Panc1 (cell line): ENCODE measurements at regions not wholly inside any gene's neighbourhood (a gene's known extent, or its start where the extent isn't known, plus 50 kb on each side); places are given as distances from the start of the nearest gene placed in this dataset.

Source experiments
- ATAC-seq: fragments of 200-7000 bp; cut with Tn5 transposase; 2 replicates; pipeline ENCODE4 v1.9.1; 2020; ENCODE audit warnings: mild to moderate bottlenecking, moderate library complexity
- BruUV-seq: library from RNA; stranded (reverse); fragments of 400-500 nt; replicated peaks from 2 replicates; lab custom pipeline; 2021; lab: Mats Ljungman, UMichigan
- CTCF ChIA-PET: fragments of 300-600 bp; sonication (Branson Sonifier 250); formaldehyde crosslinking; loops from one replicate; lab custom pipeline; 2022; ENCODE audit warnings: antibody characterized with exemption; lab: Charles Lee
- POLR2A ChIA-PET: fragments of 300-600 bp; sonication (Branson Sonifier 250); formaldehyde crosslinking; loops from one replicate; lab custom pipeline; 2022; ENCODE audit warnings: antibody characterized with exemption; lab: Charles Lee
- DNase-seq: peaks from one replicate; pipeline ENCODE4 v3.0.0-alpha.2; 2010; ENCODE audit warnings: low read depth, low spot score
- H3K27ac ChIP-seq: 2 replicates; pipeline ENCODE4 v1.5.1; 2011; ENCODE audit warnings: mild to moderate bottlenecking, low read length, inconsistent platforms
- H3K27me3 ChIP-seq: fragments of 200-500 bp; sonication (Bioruptor generic); 2 replicates; pipeline ENCODE4 v1.6.0; 2014; ENCODE audit warnings: low read length, inconsistent platforms; ENCODE audit not compliant: control insufficient read depth, insufficient read depth
- H3K36me3 ChIP-seq: fragments of 200-500 bp; sonication (Bioruptor generic); 2 replicates; pipeline ENCODE4 v1.5.1; 2014; ENCODE audit warnings: inconsistent platforms, mild to moderate bottlenecking, low read length, moderate library complexity; ENCODE audit not compliant: control insufficient read depth, insufficient read depth
- H3K4me1 ChIP-seq: 2 replicates; pipeline ENCODE4 v1.5.1; 2011; ENCODE audit warnings: inconsistent platforms, mild to moderate bottlenecking, low read length, moderate library complexity; ENCODE audit not compliant: control insufficient read depth, insufficient read depth
- H3K4me3 ChIP-seq, 2 experiments: 2 replicates each; pipeline ENCODE4 v1.5.1; 2011 to 2012; ENCODE audit warnings: low read depth in 2 of 2, low read length in 2 of 2, mild to moderate bottlenecking in 2 of 2, inconsistent platforms in 1 of 2, moderate library complexity in 1 of 2
- H3K9me3 ChIP-seq: fragments of 200-500 bp; sonication (Bioruptor generic); 2 replicates; pipeline ENCODE4 v1.5.1; 2014; ENCODE audit warnings: low read depth, mild to moderate bottlenecking, inconsistent platforms, low read length, moderate library complexity; ENCODE audit not compliant: control insufficient read depth, insufficient read depth
- CTCF ChIP-seq: fragments of 450-650 bp; IDR thresholded peaks from 2 replicates; pipeline ENCODE4 v1.5.1; 2017; ENCODE audit warnings: mild to moderate bottlenecking
- POLR2AphosphoS5 ChIP-seq: IDR thresholded peaks from 2 replicates; pipeline ENCODE4 v1.6.1; 2012; ENCODE audit warnings: mild to moderate bottlenecking, low read depth, low read length, moderate library complexity
- REST ChIP-seq, 2 experiments: IDR thresholded peaks; 2 replicates each; pipeline ENCODE4 v1.6.1; 2011 to 2012; ENCODE audit warnings: low read depth in 2 of 2, control low read depth in 1 of 2, low read length in 1 of 2, mild to moderate bottlenecking in 1 of 2, moderate library complexity in 1 of 2; ENCODE audit not compliant: insufficient read depth in 1 of 2
- SIN3A ChIP-seq: IDR thresholded peaks from 2 replicates; pipeline ENCODE4 v1.6.1; 2012; ENCODE audit warnings: low read depth, mild to moderate bottlenecking, low read length, moderate library complexity, borderline replicate concordance; ENCODE audit not compliant: insufficient read depth
- TCF7L2 ChIP-seq: IDR thresholded peaks from 2 replicates; pipeline ENCODE4 v1.6.1; 2011; ENCODE audit warnings: mild to moderate bottlenecking, low read depth, low read length, inconsistent platforms
- in situ Hi-C: cut with HindIII; loops from 2 replicates; pipeline ENCODE4 v1.10.0; 2016; ENCODE audit warnings: low sequenced_read_pairs, low pct_unique_long_range_greater_than_20kb
- intact Hi-C: fragments of 100-400 bp; cut with micrococcal nuclease; formaldehyde crosslinking; loops from one replicate; pipeline ENCODE4 v1.10.0; 2022; ENCODE audit not compliant: unreplicated experiment

GRCh38 chr18:4599312-4599711 lies 144.2 kb upstream of the DLGAP1 start:
- no peak for DNase-seq
- POLR2A ChIA-PET: no interaction called here
- in situ Hi-C loops (no loop called here), intact Hi-C loops (no loop called here)
- Histone ChIP-seq H3K4me1 (no peaks in the 10 kb centered on the region), H3K36me3 (no peaks in the 10 kb centered on the region), H3K27me3 (no peaks in the 10 kb centered on the region), H3K9me3 (no peaks in the 10 kb centered on the region), H3K4me3 (no peak overlapping the region), H3K27ac (no peak overlapping the region)
- no peak for TF ChIP-seq TCF7L2
- no peak for TF ChIP-seq SIN3A
- ATAC-seq: no peak
- CTCF ChIA-PET: no interaction called here
- BruUV-seq: no TSS peak

GRCh38 chr18:4597301-4597700 lies 142.2 kb upstream of the DLGAP1 start:
- no peak overlapping the region for H3K4me3 ChIP-seq
- no TSS peak for BruUV-seq
- no peaks in the 10 kb centered on the region for H3K4me1 ChIP-seq
- TF ChIP-seq SIN3A (no peak), REST (IDR thresholded peaks at IDR 0.05; ENCODE audit: insufficient read depth in 1 of 2, low read depth in 2 of 2, low read length in 1 of 2) (no peak), POLR2AphosphoS5 (no peak), CTCF (no peak), TCF7L2 (no peak)
- H3K36me3 ChIP-seq: no peaks in the 10 kb centered on the region
- in situ Hi-C loops (no loop called here), intact Hi-C loops (no loop called here)
- ChIA-PET POLR2A (no interaction called here), CTCF (no interaction called here)
- ATAC-seq (no peak), DNase-seq (no peak)
- no peak overlapping the region for H3K27ac ChIP-seq
- no peaks in the 10 kb centered on the region; the same call in 1 of the 2 replicates for H3K9me3 ChIP-seq
- H3K27me3 ChIP-seq: no peaks in the 10 kb centered on the region

GRCh38 chr18:4593895-4594294 lies 138.8 kb upstream of the DLGAP1 start:
- Histone ChIP-seq H3K27me3 (no peaks in the 10 kb centered on the region), H3K9me3 (no peaks in the 10 kb centered on the region; the same call in 1 of the 2 replicates), H3K27ac (no peak overlapping the region), H3K4me3 (no peak overlapping the region), H3K36me3 (no peaks in the 10 kb centered on the region), H3K4me1 (no peaks in the 10 kb centered on the region)
- no peak for DNase-seq
- no peak for ATAC-seq
- in situ Hi-C loops (no loop called here), intact Hi-C loops (no loop called here)
- no TSS peak for BruUV-seq
- ChIA-PET CTCF (no interaction called here), POLR2A (no interaction called here)
- TF ChIP-seq SIN3A (no peak), POLR2AphosphoS5 (no peak), CTCF (no peak), REST (IDR thresholded peaks at IDR 0.05; ENCODE audit: insufficient read depth in 1 of 2, low read depth in 2 of 2, low read length in 1 of 2) (no peak), TCF7L2 (no peak)
